Neural progenitor cell (in vitro differentiated cells): ENCODE measurements at regions not wholly inside any gene's neighbourhood (a gene's known extent, or its start where the extent isn't known, plus 50 kb on each side); places are given as distances from the start of the nearest gene placed in this dataset.

ENCODE experiments used
- DNase-seq: peaks from one replicate; pipeline ENCODE4 v3.0.0-alpha.2; 2016; ENCODE audit warnings: low spot score
- H2AFZ ChIP-seq: fragments of 200-600 bp; sonication (generic); replicated peaks from 2 replicates; pipeline ENCODE4 v1.6.1; 2016; ENCODE audit warnings: antibody characterized with exemption
- H3F3A ChIP-seq: fragments of 200-600 bp; sonication (generic); 2 replicates; pipeline ENCODE4 v1.6.1; 2016; ENCODE audit warnings: antibody characterized with exemption, low read depth
- H3K27ac ChIP-seq: fragments of 200-600 bp; sonication (generic); 2 replicates; pipeline ENCODE4 v1.5.1; 2016; ENCODE audit warnings: mild to moderate bottlenecking
- H3K27me3 ChIP-seq: fragments of 200-600 bp; sonication (generic); 2 replicates; pipeline ENCODE4 v1.6.1; 2016; ENCODE audit warnings: mild to moderate bottlenecking, moderate library complexity
- H3K36me3 ChIP-seq: fragments of 200-600 bp; sonication (generic); 2 replicates; pipeline ENCODE4 v1.5.1; 2016
- H3K4me1 ChIP-seq: fragments of 200-600 bp; sonication (generic); 2 replicates; pipeline ENCODE4 v1.6.1; 2016; ENCODE audit warnings: mixed run types
- H3K4me2 ChIP-seq: fragments of 200-600 bp; sonication (generic); 2 replicates; pipeline ENCODE4 v1.6.1; 2016
- H3K4me3 ChIP-seq: fragments of 200-600 bp; sonication (generic); 2 replicates; pipeline ENCODE4 v1.5.1; 2016
- H3K79me2 ChIP-seq: fragments of 200-600 bp; sonication (generic); 2 replicates; pipeline ENCODE4 v1.6.1; 2016; ENCODE audit warnings: low read depth
- H3K9ac ChIP-seq: fragments of 200-600 bp; sonication (generic); 2 replicates; pipeline ENCODE4 v1.6.1; 2016
- H3K9me3 ChIP-seq: fragments of 200-600 bp; sonication (generic); 2 replicates; pipeline ENCODE4 v1.5.1; 2016; ENCODE audit warnings: low read depth
- H4K20me1 ChIP-seq: fragments of 200-600 bp; sonication (generic); 2 replicates; pipeline ENCODE4 v1.6.1; 2016; ENCODE audit warnings: low read depth
- H3K27ac Mint-ChIP-seq: 3 replicates; pipeline ENCODE4 v1.8.0; 2021; ENCODE audit warnings: mixed read lengths
- H3K27me3 Mint-ChIP-seq: 2 replicates; pipeline ENCODE4 v1.8.0; 2022; ENCODE audit warnings: low read depth, mild to moderate bottlenecking, inconsistent platforms, moderate library complexity, mixed read lengths; ENCODE audit not compliant: insufficient read depth
- H3K36me3 Mint-ChIP-seq: 3 replicates; pipeline ENCODE4 v1.8.0; 2021; ENCODE audit warnings: mixed read lengths
- H3K4me1 Mint-ChIP-seq: 3 replicates; pipeline ENCODE4 v1.8.0; 2021; ENCODE audit warnings: mixed read lengths
- H3K4me3 Mint-ChIP-seq: 3 replicates; pipeline ENCODE4 v1.8.0; 2021; ENCODE audit warnings: mild to moderate bottlenecking, moderate library complexity, mixed read lengths
- H3K9me3 Mint-ChIP-seq: 3 replicates; pipeline ENCODE4 v1.8.0; 2020; ENCODE audit warnings: mixed read lengths
- CTCF ChIP-seq: fragments of 200-600 bp; sonication (generic); IDR thresholded peaks from 2 replicates; pipeline ENCODE4 v1.5.1; 2017; ENCODE audit warnings: antibody characterized with exemption, mild to moderate bottlenecking
- EZH2 ChIP-seq: fragments of 200-600 bp; sonication (generic); IDR thresholded peaks from 2 replicates; pipeline ENCODE4 v1.6.1; 2017; ENCODE audit warnings: antibody characterized with exemption, mild to moderate bottlenecking, moderate library complexity
- EZH2phosphoT487 ChIP-seq: fragments of 200-600 bp; sonication (generic); IDR thresholded peaks from 2 replicates; pipeline ENCODE4 v1.6.1; 2017; ENCODE audit warnings: antibody characterized with exemption

DNA sequence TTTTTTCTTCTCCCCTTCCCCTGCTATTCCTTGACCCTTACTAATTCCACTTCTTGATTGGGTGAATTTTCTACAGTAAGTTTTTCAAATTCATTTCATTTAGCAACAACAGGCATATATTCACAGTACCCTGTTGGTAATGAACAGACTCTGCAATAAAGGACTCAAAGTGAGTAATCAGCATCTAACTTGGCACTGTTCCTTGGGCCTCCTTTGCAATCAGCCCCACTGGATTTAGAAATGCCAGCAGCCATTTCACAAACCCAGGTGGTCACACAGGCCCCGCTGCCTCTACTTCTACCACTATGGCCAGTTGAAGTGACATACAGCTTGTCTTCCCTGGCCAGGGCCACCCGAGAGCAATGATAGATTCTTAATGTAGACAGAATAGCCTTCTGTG is 113.8 kb downstream of the CYB561 start:
- no peaks in the 10 kb centered on the region for H3K27me3 ChIP-seq
- Mint-ChIP-seq H3K4me1 (no peaks in the 10 kb centered on the region), H3K9me3 (no peaks in the 10 kb centered on the region), H3K27ac (no peak overlapping the region), H3K27me3 (no peaks in the 10 kb centered on the region), H3K4me3 (no peak overlapping the region), H3K36me3 (peaks cover 24% of the 10 kb centered on the region)
- no peaks in the 10 kb centered on the region for H3K36me3 ChIP-seq
- H3K4me1 ChIP-seq = no peaks in the 10 kb centered on the region
- no peak overlapping the region for H2AFZ ChIP-seq
- no peak for DNase-seq
- H3K4me2 ChIP-seq = no peak overlapping the region
- TF ChIP-seq CTCF = no peak
- TF ChIP-seq EZH2phosphoT487 = no peak
- TF ChIP-seq EZH2 = no peak
- H3K4me3 ChIP-seq = no peak overlapping the region
- no peak overlapping the region for H3K9ac ChIP-seq
- no peaks in the 10 kb centered on the region for H3F3A ChIP-seq
- H4K20me1 ChIP-seq = no peaks in the 10 kb centered on the region
- H3K79me2 ChIP-seq = no peaks in the 10 kb centered on the region
- H3K9me3 ChIP-seq = no peaks in the 10 kb centered on the region
- H3K27ac ChIP-seq = no peak overlapping the region

GRCh38 chr17:63333869-63334268 is 112.2 kb downstream of the CYB561 start:
- no peak for DNase-seq
- Mint-ChIP-seq H3K27ac (no peak overlapping the region), H3K4me3 (no peak overlapping the region), H3K9me3 (no peaks in the 10 kb centered on the region), H3K4me1 (peaks cover 2% of the 10 kb centered on the region), H3K27me3 (no peaks in the 10 kb centered on the region), H3K36me3 (peaks cover 30% of the 10 kb centered on the region)
- H3K9me3 ChIP-seq = no peaks in the 10 kb centered on the region
- H4K20me1 ChIP-seq = no peaks in the 10 kb centered on the region
- H3K4me3 ChIP-seq = no peak overlapping the region
- H3K27ac ChIP-seq = no peak overlapping the region
- no peaks in the 10 kb centered on the region for H3F3A ChIP-seq
- H2AFZ ChIP-seq = no peak overlapping the region
- H3K79me2 ChIP-seq = no peaks in the 10 kb centered on the region
- H3K9ac ChIP-seq = no peak overlapping the region
- H3K36me3 ChIP-seq = no peaks in the 10 kb centered on the region
- no peaks in the 10 kb centered on the region for H3K27me3 ChIP-seq
- peaks cover 4% of the 10 kb centered on the region for H3K4me1 ChIP-seq
- H3K4me2 ChIP-seq = no peak overlapping the region
- no peak for TF ChIP-seq EZH2phosphoT487
- no peak for TF ChIP-seq EZH2
- TF ChIP-seq CTCF = no peak

- Histone ChIP-seq H3K4me1 (peaks cover 12% of the 10 kb centered on the region), H3K4me2 (no peak overlapping the region), H2AFZ (no peak overlapping the region), H3K27ac (no peak overlapping the region), H3K9me3 (no peaks in the 10 kb centered on the region), H3K79me2 (no peaks in the 10 kb centered on the region), H3K4me3 (no peak overlapping the region), H3K27me3 (no peaks in the 10 kb centered on the region), H3K36me3 (no peaks in the 10 kb centered on the region), H4K20me1 (no peaks in the 10 kb centered on the region), H3F3A (no peaks in the 10 kb centered on the region), H3K9ac (no peak overlapping the region)
- Mint-ChIP-seq H3K27ac (no peak overlapping the region), H3K36me3 (peaks cover 28% of the 10 kb centered on the region), H3K27me3 (no peaks in the 10 kb centered on the region), H3K4me1 (peaks cover 3% of the 10 kb centered on the region), H3K4me3 (no peak overlapping the region), H3K9me3 (no peaks in the 10 kb centered on the region)
- TF ChIP-seq CTCF (no peak), EZH2 (no peak), EZH2phosphoT487 (no peak)
- no peak for DNase-seq
Measured at GRCh38 chr17:63335831-63336230, 110.3 kb downstream of the CYB561 start.
